ENCODE measurements at regions not wholly inside any gene's neighbourhood (a gene's known extent, or its start where the extent isn't known, plus 50 kb on each side); places are given as distances from the start of the nearest gene placed in this dataset.

DNA sequence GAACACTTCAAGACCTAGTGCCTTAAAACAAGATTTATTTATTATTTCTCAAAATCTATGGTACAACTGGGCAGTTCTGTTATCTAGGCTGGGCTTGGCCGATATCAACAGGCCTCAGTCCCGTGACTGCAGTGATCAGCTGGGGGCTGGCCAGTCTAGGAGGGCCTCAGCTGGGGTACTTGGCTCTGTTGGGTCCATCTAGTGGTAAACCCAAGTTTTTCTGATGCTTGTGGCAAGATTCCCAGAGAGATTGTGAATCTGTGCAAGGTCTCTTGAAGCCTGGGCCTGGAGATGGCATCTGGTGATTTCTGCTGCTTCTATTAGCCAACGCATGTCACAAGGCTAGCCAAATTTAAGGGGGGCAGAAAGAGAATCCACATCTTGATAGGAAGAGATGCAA lies 482.4 kb upstream of the SGO1 start:
- Mint-ChIP-seq H3K9me3 (peaks cover 14% of the 10 kb centered on the region), H3K27ac (no peak overlapping the region)
- no peak for DNase-seq (ENCODE audit: low spot score in 2 of 2, unreplicated experiment in 2 of 2)

DNA sequence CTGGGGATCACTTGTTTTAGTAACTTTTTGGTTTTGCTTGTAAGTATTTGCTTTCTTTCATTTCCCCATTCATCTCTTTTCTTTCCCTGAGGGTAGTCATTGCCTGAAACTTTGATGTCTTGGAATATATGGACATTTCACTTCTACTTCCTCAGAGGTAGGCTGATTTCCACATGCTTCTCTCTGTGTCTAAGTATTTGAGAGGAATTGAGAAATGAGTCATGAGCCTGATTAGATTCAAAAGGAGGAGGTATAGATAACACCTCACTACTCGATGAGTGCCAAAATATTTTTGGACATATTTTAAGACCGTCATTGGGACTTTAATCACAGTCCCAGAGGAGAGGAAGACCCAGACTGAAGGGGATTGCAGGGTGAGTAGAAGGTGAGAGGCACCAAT lies 480.1 kb upstream of the SGO1 start:
- Mint-ChIP-seq H3K9me3 (peaks cover 14% of the 10 kb centered on the region), H3K27me3 (ENCODE audit: low read depth) (no peaks in the 10 kb centered on the region), H3K4me1 (peaks cover 10% of the 10 kb centered on the region), H3K27ac (no peak overlapping the region), H3K36me3 (no peaks in the 10 kb centered on the region), H3K4me3 (no peak overlapping the region)
- no peak for DNase-seq (ENCODE audit: low spot score in 2 of 2, unreplicated experiment in 2 of 2)
- TF ChIP-seq, protein P1, sequence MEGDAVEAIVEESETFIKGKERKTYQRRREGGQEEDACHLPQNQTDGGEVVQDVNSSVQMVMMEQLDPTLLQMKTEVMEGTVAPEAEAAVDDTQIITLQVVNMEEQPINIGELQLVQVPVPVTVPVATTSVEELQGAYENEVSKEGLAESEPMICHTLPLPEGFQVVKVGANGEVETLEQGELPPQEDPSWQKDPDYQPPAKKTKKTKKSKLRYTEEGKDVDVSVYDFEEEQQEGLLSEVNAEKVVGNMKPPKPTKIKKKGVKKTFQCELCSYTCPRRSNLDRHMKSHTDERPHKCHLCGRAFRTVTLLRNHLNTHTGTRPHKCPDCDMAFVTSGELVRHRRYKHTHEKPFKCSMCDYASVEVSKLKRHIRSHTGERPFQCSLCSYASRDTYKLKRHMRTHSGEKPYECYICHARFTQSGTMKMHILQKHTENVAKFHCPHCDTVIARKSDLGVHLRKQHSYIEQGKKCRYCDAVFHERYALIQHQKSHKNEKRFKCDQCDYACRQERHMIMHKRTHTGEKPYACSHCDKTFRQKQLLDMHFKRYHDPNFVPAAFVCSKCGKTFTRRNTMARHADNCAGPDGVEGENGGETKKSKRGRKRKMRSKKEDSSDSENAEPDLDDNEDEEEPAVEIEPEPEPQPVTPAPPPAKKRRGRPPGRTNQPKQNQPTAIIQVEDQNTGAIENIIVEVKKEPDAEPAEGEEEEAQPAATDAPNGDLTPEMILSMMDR (IDR thresholded peaks at IDR 0.05; ENCODE audit: unreplicated experiment): no peak

More for the DNA sequence above, 482.4 kb upstream of the SGO1 start:
- Mint-ChIP-seq H3K36me3 (no peaks in the 10 kb centered on the region), H3K4me1 (peaks cover 10% of the 10 kb centered on the region), H3K27me3 (ENCODE audit: low read depth) (no peaks in the 10 kb centered on the region), H3K4me3 (no peak overlapping the region)
- TF ChIP-seq, protein P1 (IDR thresholded peaks at IDR 0.05; ENCODE audit: unreplicated experiment): no peak

DNA sequence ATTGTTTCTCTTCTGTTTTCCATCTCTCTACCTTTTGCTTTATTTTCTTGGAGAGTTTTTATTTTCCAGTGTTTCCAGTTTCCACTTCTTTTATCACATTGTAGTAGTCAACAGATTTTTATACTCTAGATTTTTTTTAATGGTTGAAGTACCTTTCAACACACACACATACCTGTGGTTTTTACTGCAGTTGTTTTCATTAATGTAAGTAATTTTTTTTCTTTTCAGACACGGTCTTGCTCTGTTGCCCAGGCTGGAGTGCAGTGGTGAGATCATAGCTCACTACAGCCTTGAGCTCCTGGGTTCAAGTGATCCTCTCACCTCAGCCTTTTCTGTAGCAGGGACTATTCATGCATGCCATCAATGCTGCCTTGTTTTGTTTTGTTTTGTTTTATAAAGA lies 472.5 kb upstream of the SGO1 start:
- no peak for DNase-seq (ENCODE audit: low spot score in 2 of 2, unreplicated experiment in 2 of 2)
- TF ChIP-seq, protein P1 (IDR thresholded peaks at IDR 0.05; ENCODE audit: unreplicated experiment): no peak
- no peak overlapping the region for H3K27ac Mint-ChIP-seq
- H3K36me3 Mint-ChIP-seq: no peaks in the 10 kb centered on the region
- H3K4me3 Mint-ChIP-seq: no peak overlapping the region
- H3K9me3 Mint-ChIP-seq: peaks cover 28% of the 10 kb centered on the region
- H3K27me3 Mint-ChIP-seq (ENCODE audit: low read depth): no peaks in the 10 kb centered on the region
- no peaks in the 10 kb centered on the region for H3K4me1 Mint-ChIP-seq

DNA sequence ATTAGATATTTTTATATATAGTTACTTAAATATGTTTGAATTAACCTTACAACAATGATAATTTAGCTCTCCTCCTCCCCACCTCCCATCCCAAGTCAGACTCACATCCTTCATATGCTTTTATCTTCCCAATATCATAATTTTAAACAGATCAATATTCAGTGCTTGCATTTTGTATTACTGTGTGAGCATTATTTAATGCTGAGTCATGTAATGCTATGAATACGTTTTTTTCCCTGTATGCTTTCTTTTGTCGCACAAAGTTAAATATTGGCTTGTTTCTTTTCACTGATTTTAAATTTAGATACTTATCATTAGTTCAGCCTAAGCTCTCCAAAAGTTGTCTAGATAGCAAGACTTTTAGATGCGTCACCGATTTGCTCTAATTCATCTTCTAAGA lies 471.6 kb upstream of the SGO1 start:
- Mint-ChIP-seq H3K9me3 (peaks cover 28% of the 10 kb centered on the region), H3K4me3 (no peak overlapping the region), H3K4me1 (no peaks in the 10 kb centered on the region), H3K36me3 (no peaks in the 10 kb centered on the region), H3K27ac (no peak overlapping the region), H3K27me3 (ENCODE audit: low read depth) (no peaks in the 10 kb centered on the region)
- no peak for DNase-seq (ENCODE audit: low spot score in 2 of 2, unreplicated experiment in 2 of 2)
- TF ChIP-seq, protein P1 (IDR thresholded peaks at IDR 0.05; ENCODE audit: unreplicated experiment): no peak

DNA sequence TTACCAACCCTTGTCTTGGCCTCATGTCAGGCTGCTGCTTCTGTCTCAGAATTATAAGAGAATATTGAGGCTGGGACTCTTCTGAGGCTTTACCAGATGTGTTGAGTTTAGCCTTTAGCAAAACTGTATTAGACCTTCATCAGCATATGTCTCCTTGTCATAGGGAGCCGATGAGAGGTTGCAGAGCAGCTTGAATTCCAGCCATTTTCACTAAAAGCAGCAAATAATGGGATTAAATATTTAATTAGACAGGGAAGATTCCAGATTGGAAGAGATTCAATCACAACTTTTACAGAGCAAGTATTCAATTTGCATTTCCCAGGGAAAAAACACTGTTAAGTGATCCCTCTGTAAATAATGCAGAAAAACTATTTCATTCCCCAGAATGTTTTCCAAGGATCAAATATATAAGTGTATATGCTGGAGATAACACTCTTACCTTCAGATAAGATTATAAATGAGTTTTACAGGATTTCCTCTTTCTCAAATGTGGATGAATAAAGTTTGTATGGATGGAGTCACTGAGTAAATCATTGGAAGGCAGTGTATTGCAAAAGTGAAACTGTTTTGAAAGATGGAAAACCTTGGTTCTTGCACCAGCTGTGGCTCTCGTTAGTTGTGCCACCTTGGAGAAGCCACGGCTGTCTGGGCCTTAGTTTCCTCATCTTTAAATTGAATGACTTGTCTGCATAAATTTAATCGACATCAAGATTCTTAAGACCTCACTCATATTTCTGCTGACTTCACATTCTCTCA lies 466.4 kb upstream of the SGO1 start:
- Mint-ChIP-seq H3K36me3 (no peaks in the 10 kb centered on the region), H3K9me3 (peaks cover 8% of the 10 kb centered on the region), H3K4me1 (peaks cover 18% of the 10 kb centered on the region), H3K4me3 (no peak overlapping the region), H3K27me3 (ENCODE audit: low read depth) (no peaks in the 10 kb centered on the region), H3K27ac (no peak overlapping the region)
- DNase-seq (ENCODE audit: low spot score in 2 of 2, unreplicated experiment in 2 of 2): no peak
- TF ChIP-seq, protein P1 (IDR thresholded peaks at IDR 0.05; ENCODE audit: unreplicated experiment): no peak

Measured in mesothelial cell of epicardium (in vitro differentiated cells).